ENCODE measurements at regions not wholly inside any gene's neighbourhood (a gene's known extent, or its start where the extent isn't known, plus 50 kb on each side); places are given as distances from the start of the nearest gene placed in this dataset.

- no peak overlapping the region for H3K4me2 ChIP-seq (ENCODE audit: low read length)
- no peak overlapping the region for H2AFZ ChIP-seq (ENCODE audit: low read length)
- ChIA-PET CTCF (no interaction called here), POLR2A (ENCODE audit: unreplicated experiment) (no interaction called here)
- ATAC-seq (no peak), DNase-seq (no peak)
- no peak overlapping the region for H3K4me3 ChIP-seq (ENCODE audit: low read length)
- intact Hi-C loops (cut with micrococcal nuclease): no loop called here
- no peak overlapping the region for H3K27ac ChIP-seq (ENCODE audit: low read length)
- no peaks in the 10 kb centered on the region for H3K27me3 ChIP-seq (ENCODE audit: low read length)
- H3K9ac ChIP-seq (ENCODE audit: low read length): no peak overlapping the region
- no TSS peak for BruUV-seq (replicated peaks)
- H3K4me1 ChIP-seq (ENCODE audit: insufficient read depth, low read length): no peaks in the 10 kb centered on the region
- no peaks in the 10 kb centered on the region for H3K79me2 ChIP-seq (ENCODE audit: low read length)
- TF ChIP-seq EZH2 (IDR thresholded peaks at IDR 0.05; ENCODE audit: low read length, unreplicated experiment) (no peak), CTCF (conservative IDR thresholded peaks at IDR 0.05; ENCODE audit: low read depth, low read length) (no peak), EZH2phosphoT487 (IDR thresholded peaks at IDR 0.05; ENCODE audit: borderline replicate concordance, low read length) (no peak)
- no peaks in the 10 kb centered on the region for H4K20me1 ChIP-seq (ENCODE audit: low read length)
- H3K9me3 ChIP-seq (ENCODE audit: low read length): no peaks in the 10 kb centered on the region
- H3K9me2 ChIP-seq (replicated peaks; ENCODE audit: low read length): no peaks in the 10 kb centered on the region
- H3F3A ChIP-seq (ENCODE audit: low read length, unreplicated experiment): no peaks in the 10 kb centered on the region
- no peaks in the 10 kb centered on the region for H3K36me3 ChIP-seq (ENCODE audit: low read depth, low read length)
Measured at GRCh38 chr16:6547131-6547530, 785.5 kb upstream of the RBFOX1 start.

- Histone ChIP-seq H3K4me2 (ENCODE audit: low read length) (no peak overlapping the region), H3K9me2 (replicated peaks; ENCODE audit: low read length) (no peaks in the 10 kb centered on the region), H3F3A (ENCODE audit: low read length, unreplicated experiment) (no peaks in the 10 kb centered on the region), H3K4me3 (ENCODE audit: low read length) (no peak overlapping the region), H3K4me1 (ENCODE audit: insufficient read depth, low read length) (no peaks in the 10 kb centered on the region), H4K20me1 (ENCODE audit: low read length) (no peaks in the 10 kb centered on the region), H3K36me3 (ENCODE audit: low read depth, low read length) (no peaks in the 10 kb centered on the region), H3K79me2 (ENCODE audit: low read length) (no peaks in the 10 kb centered on the region), H3K9ac (ENCODE audit: low read length) (no peak overlapping the region), H3K27ac (ENCODE audit: low read length) (no peak overlapping the region), H3K27me3 (ENCODE audit: low read length) (no peaks in the 10 kb centered on the region), H3K9me3 (ENCODE audit: low read length) (no peaks in the 10 kb centered on the region), H2AFZ (ENCODE audit: low read length) (no peak overlapping the region)
- DNase-seq: no peak
- ChIA-PET CTCF (no interaction called here), POLR2A (ENCODE audit: unreplicated experiment) (no interaction called here)
- TF ChIP-seq CTCF (conservative IDR thresholded peaks at IDR 0.05; ENCODE audit: low read depth, low read length) (no peak), EZH2 (IDR thresholded peaks at IDR 0.05; ENCODE audit: low read length, unreplicated experiment) (no peak), EZH2phosphoT487 (IDR thresholded peaks at IDR 0.05; ENCODE audit: borderline replicate concordance, low read length) (no peak)
- BruUV-seq (replicated peaks): no TSS peak
- ATAC-seq: no peak
- intact Hi-C loops (cut with micrococcal nuclease): no loop called here
Measured at GRCh38 chr16:6545329-6545728, 787.3 kb upstream of the RBFOX1 start.

GRCh38 chr16:6541267-6541666 is 791.4 kb upstream of the RBFOX1 start:
- Histone ChIP-seq H3K4me2 (ENCODE audit: low read length) (no peak overlapping the region), H3K79me2 (ENCODE audit: low read length) (no peaks in the 10 kb centered on the region), H2AFZ (ENCODE audit: low read length) (no peak overlapping the region), H3K4me1 (ENCODE audit: insufficient read depth, low read length) (no peaks in the 10 kb centered on the region), H4K20me1 (ENCODE audit: low read length) (no peaks in the 10 kb centered on the region), H3K27me3 (ENCODE audit: low read length) (no peaks in the 10 kb centered on the region), H3K9ac (ENCODE audit: low read length) (no peak overlapping the region), H3F3A (ENCODE audit: low read length, unreplicated experiment) (no peaks in the 10 kb centered on the region), H3K9me3 (ENCODE audit: low read length) (no peaks in the 10 kb centered on the region), H3K27ac (ENCODE audit: low read length) (no peak overlapping the region), H3K9me2 (replicated peaks; ENCODE audit: low read length) (no peaks in the 10 kb centered on the region), H3K36me3 (ENCODE audit: low read depth, low read length) (no peaks in the 10 kb centered on the region), H3K4me3 (ENCODE audit: low read length) (no peak overlapping the region)
- TF ChIP-seq EZH2 (IDR thresholded peaks at IDR 0.05; ENCODE audit: low read length, unreplicated experiment) (no peak), EZH2phosphoT487 (IDR thresholded peaks at IDR 0.05; ENCODE audit: borderline replicate concordance, low read length) (no peak), CTCF (conservative IDR thresholded peaks at IDR 0.05; ENCODE audit: low read depth, low read length) (no peak)
- POLR2A ChIA-PET (ENCODE audit: unreplicated experiment): no interaction called here
- intact Hi-C loops (cut with micrococcal nuclease): no loop called here
- DNase-seq: no peak
- BruUV-seq (replicated peaks): no TSS peak
- CTCF ChIA-PET: no interaction called here
- no peak for ATAC-seq
